A673 (cell line): ENCODE measurements at regions not wholly inside any gene's neighbourhood (a gene's known extent, or its start where the extent isn't known, plus 50 kb on each side); places are given as distances from the start of the nearest gene placed in this dataset.

Experiments used
- BruUV-seq: library from RNA; stranded (reverse); fragments of 400-500 nt; replicated peaks from 2 replicates; lab custom pipeline; 2021; lab: Mats Ljungman, UMichigan
- CTCF ChIA-PET: fragments of 300-600 bp; sonication (Branson Sonifier 250); formaldehyde crosslinking; loops from one replicate; lab custom pipeline; 2022; ENCODE audit warnings: antibody characterized with exemption; lab: Charles Lee
- POLR2A ChIA-PET: fragments of 300-600 bp; sonication (Branson Sonifier 250); formaldehyde crosslinking; loops from one replicate; lab custom pipeline; 2022; ENCODE audit warnings: antibody characterized with exemption; ENCODE audit not compliant: low non-redundant PET; lab: Charles Lee
- DNase-seq: peaks from one replicate; pipeline ENCODE4 v3.0.0-alpha.2; 2015; ENCODE audit warnings: low spot score
- H3K27ac ChIP-seq: fragments of 200-600 bp; sonication (generic); 2 replicates; pipeline ENCODE4 v1.5.1; 2016; ENCODE audit warnings: mixed run types, low read depth, mild to moderate bottlenecking, mixed read lengths, antibody characterized with exemption, low read length; ENCODE audit not compliant: poor library complexity, severe bottlenecking
- H3K27me3 ChIP-seq: fragments of 200-600 bp; sonication (generic); replicated peaks from 2 replicates; pipeline ENCODE4 v1.6.1; 2017; ENCODE audit warnings: mixed run types, low read depth, mild to moderate bottlenecking, mixed read lengths, antibody characterized with exemption, low read length; ENCODE audit not compliant: insufficient read depth, poor library complexity
- H3K36me3 ChIP-seq: fragments of 200-600 bp; sonication (generic); 2 replicates; pipeline ENCODE4 v1.6.1; 2016; ENCODE audit warnings: mixed run types, mild to moderate bottlenecking, mixed read lengths, antibody characterized with exemption, low read length; ENCODE audit not compliant: insufficient read depth, poor library complexity, severe bottlenecking
- H3K4me1 ChIP-seq: fragments of 200-600 bp; sonication (generic); 2 replicates; pipeline ENCODE4 v1.6.1; 2017; ENCODE audit warnings: mixed run types, mild to moderate bottlenecking, mixed read lengths, antibody characterized with exemption, low read length; ENCODE audit not compliant: insufficient read depth, poor library complexity, severe bottlenecking
- H3K4me3 ChIP-seq: fragments of 200-600 bp; sonication (generic); 2 replicates; pipeline ENCODE4 v1.5.1; 2016; ENCODE audit warnings: low read depth, mixed run types, mild to moderate bottlenecking, mixed read lengths, low read length; ENCODE audit not compliant: poor library complexity, severe bottlenecking
- H3K9me3 ChIP-seq: fragments of 200-600 bp; sonication (generic); 2 replicates; pipeline ENCODE4 v1.6.1; 2016; ENCODE audit warnings: mixed run types, low read depth, mild to moderate bottlenecking, mixed read lengths, antibody characterized with exemption, low read length; ENCODE audit not compliant: poor library complexity, severe bottlenecking
- EZH2 ChIP-seq: fragments of 200-600 bp; sonication (generic); IDR thresholded peaks from 2 replicates; pipeline ENCODE4 v1.6.1; 2017; ENCODE audit warnings: borderline replicate concordance, low read depth, mild to moderate bottlenecking, mixed read lengths, antibody characterized with exemption, low read length; ENCODE audit not compliant: poor library complexity, severe bottlenecking
- intact Hi-C: fragments of 100-400 bp; cut with micrococcal nuclease; formaldehyde crosslinking; loops from one replicate; pipeline ENCODE4 v1.10.0; 2022; ENCODE audit not compliant: unreplicated experiment
- TF ChIP-seq, protein P1 (sequence below): fragments of 300-800, 200-600 bp; sonication (generic); conservative IDR thresholded peaks from 2 replicates; pipeline ENCODE4 v1.5.1; 2017; ENCODE audit warnings: low read depth, mild to moderate bottlenecking, antibody characterized with exemption, low read length, moderate library complexity, mixed read lengths

DNA sequence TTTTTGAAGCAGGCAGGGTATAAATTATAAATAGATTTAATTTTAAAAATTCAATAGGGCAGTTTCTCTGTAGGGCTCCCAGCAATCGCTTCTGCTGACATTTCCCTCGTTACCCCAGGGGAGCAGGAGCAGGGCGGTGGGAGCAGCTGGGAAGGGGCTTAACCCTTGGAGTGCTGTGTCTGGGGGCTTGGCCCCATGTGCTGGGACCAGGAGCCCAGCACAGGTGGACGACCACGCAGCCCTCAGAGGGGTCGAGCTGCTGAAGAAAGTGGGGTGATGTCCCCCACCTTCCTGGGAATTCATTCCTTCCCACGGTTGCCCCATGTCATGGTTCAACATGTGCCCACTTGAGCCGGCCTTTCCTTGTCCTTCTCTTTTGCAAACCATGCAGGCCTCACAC, 67.5 kb upstream of the STX16 start:
- no peaks in the 10 kb centered on the region for H3K4me1 ChIP-seq
- ChIA-PET POLR2A (no interaction called here), CTCF (no interaction called here)
- no peak for DNase-seq
- TF ChIP-seq EZH2, result no peak
- TF ChIP-seq, protein P1, sequence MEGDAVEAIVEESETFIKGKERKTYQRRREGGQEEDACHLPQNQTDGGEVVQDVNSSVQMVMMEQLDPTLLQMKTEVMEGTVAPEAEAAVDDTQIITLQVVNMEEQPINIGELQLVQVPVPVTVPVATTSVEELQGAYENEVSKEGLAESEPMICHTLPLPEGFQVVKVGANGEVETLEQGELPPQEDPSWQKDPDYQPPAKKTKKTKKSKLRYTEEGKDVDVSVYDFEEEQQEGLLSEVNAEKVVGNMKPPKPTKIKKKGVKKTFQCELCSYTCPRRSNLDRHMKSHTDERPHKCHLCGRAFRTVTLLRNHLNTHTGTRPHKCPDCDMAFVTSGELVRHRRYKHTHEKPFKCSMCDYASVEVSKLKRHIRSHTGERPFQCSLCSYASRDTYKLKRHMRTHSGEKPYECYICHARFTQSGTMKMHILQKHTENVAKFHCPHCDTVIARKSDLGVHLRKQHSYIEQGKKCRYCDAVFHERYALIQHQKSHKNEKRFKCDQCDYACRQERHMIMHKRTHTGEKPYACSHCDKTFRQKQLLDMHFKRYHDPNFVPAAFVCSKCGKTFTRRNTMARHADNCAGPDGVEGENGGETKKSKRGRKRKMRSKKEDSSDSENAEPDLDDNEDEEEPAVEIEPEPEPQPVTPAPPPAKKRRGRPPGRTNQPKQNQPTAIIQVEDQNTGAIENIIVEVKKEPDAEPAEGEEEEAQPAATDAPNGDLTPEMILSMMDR, result no peak
- no TSS peak for BruUV-seq
- no peaks in the 10 kb centered on the region for H3K9me3 ChIP-seq
- H3K27me3 ChIP-seq, result no peaks in the 10 kb centered on the region
- no peak overlapping the region for H3K27ac ChIP-seq
- H3K4me3 ChIP-seq, result no peak overlapping the region
- no peaks in the 10 kb centered on the region for H3K36me3 ChIP-seq
- intact Hi-C loops, result no loop called here

DNA sequence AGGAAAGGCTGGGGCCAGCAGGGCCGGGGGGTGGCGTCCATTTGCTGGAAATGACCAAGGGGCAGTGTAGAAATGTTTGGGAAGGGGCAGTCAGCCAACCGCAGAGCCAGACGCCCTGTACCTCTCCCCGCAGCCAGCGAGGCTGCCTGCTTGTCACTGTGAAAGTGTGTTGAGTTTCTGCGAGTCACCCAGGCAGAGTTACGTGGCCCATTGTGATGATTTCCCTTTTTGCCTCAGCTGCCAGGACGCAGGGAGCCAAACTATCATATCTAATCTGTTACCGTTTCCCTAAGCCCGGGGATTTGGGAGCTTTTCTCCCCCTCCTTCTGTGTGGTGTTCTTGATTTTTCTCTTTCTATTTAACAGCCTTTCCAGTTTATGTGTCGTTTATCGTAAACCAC, 67.9 kb upstream of the STX16 start:
- no TSS peak for BruUV-seq
- H3K27ac ChIP-seq, result no peak overlapping the region
- CTCF ChIA-PET, result no interaction called here

DNA sequence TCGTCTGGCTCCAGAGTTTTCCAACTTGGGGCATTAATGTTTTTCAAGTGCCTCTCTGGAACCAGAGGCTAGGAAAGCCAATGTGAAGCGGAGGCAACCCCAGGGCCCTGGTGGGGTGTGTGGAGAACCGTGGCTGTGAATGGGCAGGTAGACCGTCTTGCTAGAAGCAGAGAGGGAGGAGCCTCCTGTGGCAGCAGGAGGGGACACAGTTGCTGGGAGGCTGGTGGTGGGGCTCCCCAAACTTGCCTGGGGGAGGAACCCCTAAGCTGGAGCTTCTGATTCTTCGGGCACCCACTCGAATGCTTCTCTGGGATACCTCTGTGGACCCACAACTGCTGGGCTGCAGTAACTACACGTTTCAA, 65.3 kb upstream of the APCDD1L start:
- POLR2A ChIA-PET, result interaction anchor here (0.6 kb wide), 1 partner anchor 307 kb away, joined by 4 read pairs; no protein-coding TSS in a partner anchor
- Histone ChIP-seq H3K9me3 (no peaks in the 10 kb centered on the region), H3K27me3 (no peaks in the 10 kb centered on the region), H3K4me3 (no peak overlapping the region), H3K27ac (no peak overlapping the region), H3K36me3 (no peaks in the 10 kb centered on the region), H3K4me1 (no peaks in the 10 kb centered on the region)
- intact Hi-C loops, result no loop called here
- BruUV-seq, result no TSS peak
- CTCF ChIA-PET, result no interaction called here
- no peak for DNase-seq
- TF ChIP-seq, protein P1, result no peak
- TF ChIP-seq EZH2, result no peak

More for the DNA sequence above, 67.9 kb upstream of the STX16 start:
- TF ChIP-seq, protein P1, result no peak
- no peak for TF ChIP-seq EZH2
- H3K9me3 ChIP-seq, result no peaks in the 10 kb centered on the region
- no peaks in the 10 kb centered on the region for H3K4me1 ChIP-seq
- no peaks in the 10 kb centered on the region for H3K36me3 ChIP-seq
- no peaks in the 10 kb centered on the region for H3K27me3 ChIP-seq
- intact Hi-C loops, result no loop called here
- DNase-seq, result no peak
- H3K4me3 ChIP-seq, result no peak overlapping the region
- POLR2A ChIA-PET, result no interaction called here
